ENCODE measurements at regions not wholly inside any gene's neighbourhood (a gene's known extent, or its start where the extent isn't known, plus 50 kb on each side); places are given as distances from the start of the nearest gene placed in this dataset.

DNA sequence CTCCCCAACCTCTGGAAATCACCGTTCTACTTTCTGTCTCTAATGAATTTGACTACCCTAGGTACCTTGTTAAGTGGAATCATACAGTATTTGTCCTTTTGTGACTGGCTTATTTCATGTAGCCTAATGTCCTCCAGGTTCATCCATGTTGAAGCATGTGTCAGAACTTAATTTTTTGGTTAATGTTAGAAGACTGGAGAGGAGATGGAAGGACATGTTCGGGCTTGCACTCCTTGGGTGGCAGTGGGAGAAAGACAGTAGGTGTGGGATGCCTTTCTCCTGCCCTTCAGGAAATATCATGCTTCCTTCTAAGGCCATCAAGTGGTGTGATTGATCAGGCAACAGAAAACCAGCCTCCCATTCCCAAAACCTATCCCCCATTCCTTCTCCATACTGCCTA lies 61.1 kb upstream of the RNF144B start:
- TF ChIP-seq, protein P1, sequence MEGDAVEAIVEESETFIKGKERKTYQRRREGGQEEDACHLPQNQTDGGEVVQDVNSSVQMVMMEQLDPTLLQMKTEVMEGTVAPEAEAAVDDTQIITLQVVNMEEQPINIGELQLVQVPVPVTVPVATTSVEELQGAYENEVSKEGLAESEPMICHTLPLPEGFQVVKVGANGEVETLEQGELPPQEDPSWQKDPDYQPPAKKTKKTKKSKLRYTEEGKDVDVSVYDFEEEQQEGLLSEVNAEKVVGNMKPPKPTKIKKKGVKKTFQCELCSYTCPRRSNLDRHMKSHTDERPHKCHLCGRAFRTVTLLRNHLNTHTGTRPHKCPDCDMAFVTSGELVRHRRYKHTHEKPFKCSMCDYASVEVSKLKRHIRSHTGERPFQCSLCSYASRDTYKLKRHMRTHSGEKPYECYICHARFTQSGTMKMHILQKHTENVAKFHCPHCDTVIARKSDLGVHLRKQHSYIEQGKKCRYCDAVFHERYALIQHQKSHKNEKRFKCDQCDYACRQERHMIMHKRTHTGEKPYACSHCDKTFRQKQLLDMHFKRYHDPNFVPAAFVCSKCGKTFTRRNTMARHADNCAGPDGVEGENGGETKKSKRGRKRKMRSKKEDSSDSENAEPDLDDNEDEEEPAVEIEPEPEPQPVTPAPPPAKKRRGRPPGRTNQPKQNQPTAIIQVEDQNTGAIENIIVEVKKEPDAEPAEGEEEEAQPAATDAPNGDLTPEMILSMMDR (IDR thresholded peaks at IDR 0.05): no peak
- TF ChIP-seq POLR2A (IDR thresholded peaks at IDR 0.05): no peak

All from right lobe of liver (tissue), 4 donors.